Loucy (cell line): ENCODE measurements at regions not wholly inside any gene's neighbourhood (a gene's known extent, or its start where the extent isn't known, plus 50 kb on each side); places are given as distances from the start of the nearest gene placed in this dataset.

Experiments used
- H2AFZ ChIP-seq: fragments of 200-600 bp; sonication (generic); 2 replicates; pipeline ENCODE4 v1.6.0; 2016; ENCODE audit warnings: antibody characterized with exemption, mild to moderate bottlenecking, low read length, moderate library complexity
- H3F3A ChIP-seq: fragments of 200-600 bp; 2 replicates; pipeline ENCODE4 v1.6.0; 2016; ENCODE audit warnings: antibody characterized with exemption, low read depth, mild to moderate bottlenecking
- H3K27me3 ChIP-seq: fragments of 200-600 bp; sonication (generic); 2 replicates; pipeline ENCODE4 v1.6.1; 2014; ENCODE audit warnings: low read length, mild to moderate bottlenecking; ENCODE audit not compliant: insufficient read depth, poor library complexity, severe bottlenecking
- H3K36me3 ChIP-seq: fragments of 200-600 bp; sonication (generic); 2 replicates; pipeline ENCODE4 v1.6.1; 2016; ENCODE audit warnings: low read length; ENCODE audit not compliant: insufficient read depth
- H3K4me1 ChIP-seq: fragments of 200-600 bp; sonication (generic); 2 replicates; pipeline ENCODE4 v1.5.1; 2014; ENCODE audit warnings: low read length, mild to moderate bottlenecking; ENCODE audit not compliant: insufficient read depth, poor library complexity, severe bottlenecking
- H3K4me2 ChIP-seq: fragments of 200-600 bp; sonication (generic); 2 replicates; pipeline ENCODE4 v1.6.0; 2014; ENCODE audit warnings: antibody characterized with exemption, low read length, low read depth, mild to moderate bottlenecking; ENCODE audit not compliant: poor library complexity, severe bottlenecking
- H3K4me3 ChIP-seq: fragments of 200-600 bp; sonication (generic); 2 replicates; pipeline ENCODE4 v1.5.1; 2014; ENCODE audit warnings: low read length, mild to moderate bottlenecking, mixed read lengths; ENCODE audit not compliant: poor library complexity, severe bottlenecking
- H3K79me2 ChIP-seq: fragments of 200-600 bp; sonication (generic); 2 replicates; pipeline ENCODE4 v1.6.1; 2014; ENCODE audit warnings: low read length; ENCODE audit not compliant: insufficient read depth
- H3K9ac ChIP-seq: fragments of 200-600 bp; sonication (generic); 2 replicates; pipeline ENCODE4 v1.6.0; 2014; ENCODE audit warnings: mild to moderate bottlenecking, low read depth, low read length, moderate library complexity; ENCODE audit not compliant: poor library complexity, severe bottlenecking
- H3K9me2 ChIP-seq: fragments of 200-600 bp; sonication (generic); replicated peaks from 2 replicates; pipeline ENCODE4 v1.6.1; 2016; ENCODE audit warnings: low read depth, low read length, mixed read lengths
- H3K9me3 ChIP-seq: fragments of 200-600 bp; sonication (generic); 2 replicates; pipeline ENCODE4 v1.6.1; 2014; ENCODE audit warnings: mild to moderate bottlenecking, antibody characterized with exemption, low read length, low read depth; ENCODE audit not compliant: insufficient read depth
- H4K20me1 ChIP-seq: fragments of 200-600 bp; sonication (generic); 2 replicates; pipeline ENCODE4 v1.6.0; 2014; ENCODE audit warnings: antibody characterized with exemption, low read length, mild to moderate bottlenecking; ENCODE audit not compliant: insufficient read depth, poor library complexity, severe bottlenecking
- EZH2phosphoT487 ChIP-seq: fragments of 200-600 bp; IDR thresholded peaks from 2 replicates; pipeline ENCODE4 v1.6.1; 2018; ENCODE audit warnings: antibody characterized with exemption, mild to moderate bottlenecking, moderate library complexity, borderline replicate concordance
- TF ChIP-seq, protein P1 (sequence below): fragments of 200-600 bp; sonication (generic); conservative IDR thresholded peaks from 2 replicates; pipeline ENCODE4 v1.5.1; 2014; ENCODE audit warnings: mild to moderate bottlenecking, antibody characterized with exemption, low read length

- Histone ChIP-seq H3K36me3 (no peaks in the 10 kb centered on the region), H3K4me1 (no peaks in the 10 kb centered on the region), H3K4me2 (no peak overlapping the region), H4K20me1 (no peaks in the 10 kb centered on the region), H3K79me2 (no peaks in the 10 kb centered on the region), H3K4me3 (no peak overlapping the region), H3K9me2 (no peaks in the 10 kb centered on the region), H3K9me3 (no peaks in the 10 kb centered on the region), H3F3A (no peaks in the 10 kb centered on the region), H2AFZ (no peak overlapping the region), H3K9ac (no peak overlapping the region), H3K27me3 (no peaks in the 10 kb centered on the region)
- TF ChIP-seq, protein P1, sequence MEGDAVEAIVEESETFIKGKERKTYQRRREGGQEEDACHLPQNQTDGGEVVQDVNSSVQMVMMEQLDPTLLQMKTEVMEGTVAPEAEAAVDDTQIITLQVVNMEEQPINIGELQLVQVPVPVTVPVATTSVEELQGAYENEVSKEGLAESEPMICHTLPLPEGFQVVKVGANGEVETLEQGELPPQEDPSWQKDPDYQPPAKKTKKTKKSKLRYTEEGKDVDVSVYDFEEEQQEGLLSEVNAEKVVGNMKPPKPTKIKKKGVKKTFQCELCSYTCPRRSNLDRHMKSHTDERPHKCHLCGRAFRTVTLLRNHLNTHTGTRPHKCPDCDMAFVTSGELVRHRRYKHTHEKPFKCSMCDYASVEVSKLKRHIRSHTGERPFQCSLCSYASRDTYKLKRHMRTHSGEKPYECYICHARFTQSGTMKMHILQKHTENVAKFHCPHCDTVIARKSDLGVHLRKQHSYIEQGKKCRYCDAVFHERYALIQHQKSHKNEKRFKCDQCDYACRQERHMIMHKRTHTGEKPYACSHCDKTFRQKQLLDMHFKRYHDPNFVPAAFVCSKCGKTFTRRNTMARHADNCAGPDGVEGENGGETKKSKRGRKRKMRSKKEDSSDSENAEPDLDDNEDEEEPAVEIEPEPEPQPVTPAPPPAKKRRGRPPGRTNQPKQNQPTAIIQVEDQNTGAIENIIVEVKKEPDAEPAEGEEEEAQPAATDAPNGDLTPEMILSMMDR = no peak
- no peak for TF ChIP-seq EZH2phosphoT487
Measured at GRCh38 chr16:59164461-59164860, 430.3 kb upstream of the GOT2 start.

DNA sequence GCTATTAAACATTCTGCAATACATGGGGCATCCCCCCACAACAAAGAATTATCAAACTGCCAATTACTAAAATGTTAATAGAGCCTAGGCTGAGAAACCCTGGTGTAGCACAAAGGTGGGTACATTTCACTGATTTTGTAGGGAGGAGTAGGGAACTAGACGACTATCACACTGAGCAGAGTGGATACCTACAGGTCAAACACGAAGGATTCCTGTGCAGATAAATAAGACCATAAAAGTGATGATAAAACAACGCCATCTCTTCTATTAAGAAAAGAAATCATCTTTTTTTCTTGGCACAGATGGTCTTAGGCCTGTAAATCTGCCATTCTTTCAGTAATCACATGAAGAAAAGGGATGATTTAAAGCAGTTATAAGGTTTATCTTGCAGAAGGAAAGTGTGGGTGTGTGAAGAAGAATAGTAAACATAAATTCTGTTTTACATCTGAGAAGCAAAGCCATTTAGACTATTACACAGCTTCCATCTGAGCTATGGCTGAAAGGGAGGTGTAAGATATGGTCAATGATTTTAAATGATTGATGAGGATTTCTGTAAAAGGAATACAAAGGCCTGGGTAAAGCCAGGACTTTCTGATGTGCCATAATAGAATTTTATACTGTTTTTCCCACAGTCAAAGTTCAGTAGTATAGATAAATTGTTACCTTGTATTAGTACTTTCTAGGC is 429.4 kb upstream of the GOT2 start:
- Histone ChIP-seq H4K20me1 (no peaks in the 10 kb centered on the region), H3K4me3 (no peak overlapping the region), H3K9me3 (no peaks in the 10 kb centered on the region), H3K36me3 (no peaks in the 10 kb centered on the region), H3K79me2 (no peaks in the 10 kb centered on the region), H3F3A (no peaks in the 10 kb centered on the region), H3K4me1 (no peaks in the 10 kb centered on the region), H3K9me2 (no peaks in the 10 kb centered on the region), H3K4me2 (no peak overlapping the region), H2AFZ (no peak overlapping the region), H3K27me3 (no peaks in the 10 kb centered on the region), H3K9ac (no peak overlapping the region)
- TF ChIP-seq EZH2phosphoT487 = no peak
- TF ChIP-seq, protein P1 = no peak

DNA sequence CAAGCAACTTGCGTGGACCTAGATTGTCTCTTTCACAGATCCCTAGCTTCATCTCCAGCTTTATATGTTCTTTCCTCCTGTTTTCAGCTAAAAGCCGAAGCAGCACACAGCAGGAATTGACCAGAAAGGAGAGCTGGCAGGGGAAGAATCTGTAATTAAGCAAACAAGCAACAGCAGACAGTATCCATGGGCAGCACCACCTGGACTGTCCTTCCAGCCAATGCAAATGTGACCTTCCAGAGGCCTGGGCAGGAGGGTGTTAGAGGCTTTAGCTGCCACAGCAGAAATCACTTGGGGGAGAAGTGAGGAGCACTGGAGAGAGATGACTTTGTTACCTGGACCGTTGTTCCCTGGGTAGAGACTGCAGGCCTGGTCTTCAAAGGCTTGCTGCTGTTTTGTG is 427.6 kb upstream of the GOT2 start:
- H3K9me2 ChIP-seq = no peaks in the 10 kb centered on the region

More for the DNA sequence above, 427.6 kb upstream of the GOT2 start:
- no peaks in the 10 kb centered on the region for H3F3A ChIP-seq
- H3K4me3 ChIP-seq = no peak overlapping the region
- no peak for TF ChIP-seq EZH2phosphoT487
- TF ChIP-seq, protein P1 = no peak
- H3K36me3 ChIP-seq = no peaks in the 10 kb centered on the region
- no peaks in the 10 kb centered on the region for H3K79me2 ChIP-seq
- no peak overlapping the region for H3K9ac ChIP-seq
- H4K20me1 ChIP-seq = no peaks in the 10 kb centered on the region
- no peaks in the 10 kb centered on the region for H3K9me3 ChIP-seq
- H3K4me1 ChIP-seq = no peaks in the 10 kb centered on the region
- H3K4me2 ChIP-seq = no peak overlapping the region
- no peaks in the 10 kb centered on the region for H3K27me3 ChIP-seq
- H2AFZ ChIP-seq = no peak overlapping the region
